Esophagus squamous epithelium (tissue), 5 donors: ENCODE measurements at regions not wholly inside any gene's neighbourhood (a gene's known extent, or its start where the extent isn't known, plus 50 kb on each side); places are given as distances from the start of the nearest gene placed in this dataset.

ENCODE experiments used
- DNase-seq: peaks from one replicate; lab custom pipeline; 2025; lab: John Stamatoyannopoulos, UW
- H3K27ac ChIP-seq, 4 donors: fragments of 200-600 bp; sonication (generic); one replicate each; pipeline ENCODE4 v1.5.1; 2016 to 2019; ENCODE audit warnings: mild to moderate bottlenecking in 1 of 4
- H3K27me3 ChIP-seq, 4 donors: fragments of 200-600 bp; sonication (generic); 1 replicate in 3 of 4; 2 replicates in 1 of 4; pipeline versions ENCODE4 v1.5.1 to v1.6.0; 2017 to 2021; ENCODE audit warnings: antibody characterized with exemption in 1 of 4
- H3K36me3 ChIP-seq, 3 donors: fragments of 200-600 bp; sonication (generic); one replicate each; pipeline ENCODE4 v1.5.1; 2016 to 2019
- H3K4me1 ChIP-seq, 3 donors: fragments of 200-600 bp; sonication (generic); one replicate each; pipeline ENCODE4 v1.5.1; 2017 to 2019
- H3K4me3 ChIP-seq, 4 donors: fragments of 200-600 bp; sonication (generic); 1 replicate in 3 of 4; 2 replicates in 1 of 4; pipeline ENCODE4 v1.5.1; 2016 to 2019; ENCODE audit warnings: mild to moderate bottlenecking in 2 of 4, moderate library complexity in 1 of 4
- H3K9me3 ChIP-seq, 3 donors: fragments of 200-600 bp; sonication (generic); one replicate each; pipeline ENCODE4 v1.5.1; 2016 to 2019
- POLR2A ChIP-seq, 4 donors: fragments of 450-650 bp; IDR thresholded peaks; one replicate each; pipeline ENCODE4 v1.6.1; 2017; ENCODE audit warnings: antibody characterized with exemption in 4 of 4, mild to moderate bottlenecking in 4 of 4, moderate library complexity in 3 of 4
- WGBS, 2 donors: methylation state at CpG; one replicate each; pipeline ENCODE4 v1.1.5; 2018; 5-methylcytosine and 5-hydroxymethylcytosine counted together
- intact Hi-C: fragments of 100-400 bp; cut with DNase I; formaldehyde crosslinking; loops from one replicate; pipeline ENCODE4 v1.15.0; 2022
- TF ChIP-seq, protein P1 (sequence below), 6 experiments: fragments of 450-650 bp in 4 of 6; fragments of 200-600 bp in 2 of 6; sonication (generic) in 2 of 6; IDR thresholded peaks; one replicate each; pipeline ENCODE4 v1.5.1; 2016 to 2019; ENCODE audit warnings: antibody characterized with exemption in 6 of 6, mild to moderate bottlenecking in 4 of 6, moderate library complexity in 4 of 6
- donor health status: DM: yes; HTN: yes; CAD: no.

DNA sequence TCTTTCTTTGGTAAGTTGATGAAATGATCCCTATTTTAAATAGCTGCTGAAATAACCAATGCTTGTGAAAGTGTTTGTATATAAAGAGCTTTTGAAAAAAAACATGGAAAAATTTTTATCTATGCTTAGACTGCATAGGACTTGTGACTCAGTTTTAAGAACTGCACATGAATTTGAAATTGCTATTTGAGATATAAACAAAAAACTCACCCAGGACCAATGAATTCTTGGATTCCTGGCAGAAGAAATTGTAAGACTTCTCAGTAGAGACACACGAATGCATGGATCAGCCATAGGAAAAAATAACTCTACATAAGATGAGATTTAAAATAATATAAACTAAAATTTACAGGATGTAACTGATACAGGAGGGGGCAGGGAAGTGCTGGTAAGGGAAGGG is 278.8 kb upstream of the SORCS1 start:
- no peaks in the 10 kb centered on the region for H3K27me3 ChIP-seq
- no peak for TF ChIP-seq POLR2A (IDR thresholded peaks at IDR 0.05)
- TF ChIP-seq, protein P1, sequence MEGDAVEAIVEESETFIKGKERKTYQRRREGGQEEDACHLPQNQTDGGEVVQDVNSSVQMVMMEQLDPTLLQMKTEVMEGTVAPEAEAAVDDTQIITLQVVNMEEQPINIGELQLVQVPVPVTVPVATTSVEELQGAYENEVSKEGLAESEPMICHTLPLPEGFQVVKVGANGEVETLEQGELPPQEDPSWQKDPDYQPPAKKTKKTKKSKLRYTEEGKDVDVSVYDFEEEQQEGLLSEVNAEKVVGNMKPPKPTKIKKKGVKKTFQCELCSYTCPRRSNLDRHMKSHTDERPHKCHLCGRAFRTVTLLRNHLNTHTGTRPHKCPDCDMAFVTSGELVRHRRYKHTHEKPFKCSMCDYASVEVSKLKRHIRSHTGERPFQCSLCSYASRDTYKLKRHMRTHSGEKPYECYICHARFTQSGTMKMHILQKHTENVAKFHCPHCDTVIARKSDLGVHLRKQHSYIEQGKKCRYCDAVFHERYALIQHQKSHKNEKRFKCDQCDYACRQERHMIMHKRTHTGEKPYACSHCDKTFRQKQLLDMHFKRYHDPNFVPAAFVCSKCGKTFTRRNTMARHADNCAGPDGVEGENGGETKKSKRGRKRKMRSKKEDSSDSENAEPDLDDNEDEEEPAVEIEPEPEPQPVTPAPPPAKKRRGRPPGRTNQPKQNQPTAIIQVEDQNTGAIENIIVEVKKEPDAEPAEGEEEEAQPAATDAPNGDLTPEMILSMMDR (IDR thresholded peaks at IDR 0.05): no peak
- H3K4me1 ChIP-seq: no peaks in the 10 kb centered on the region
- intact Hi-C loops: no loop called here
- WGBS, 2 donors: 0 to 23% methylated on average over 1 of the region's 1 CpG
- no peaks in the 10 kb centered on the region for H3K36me3 ChIP-seq
- no peak overlapping the region for H3K27ac ChIP-seq
- no peaks in the 10 kb centered on the region for H3K9me3 ChIP-seq
- no peak for DNase-seq
- H3K4me3 ChIP-seq: no peak overlapping the region

DNA sequence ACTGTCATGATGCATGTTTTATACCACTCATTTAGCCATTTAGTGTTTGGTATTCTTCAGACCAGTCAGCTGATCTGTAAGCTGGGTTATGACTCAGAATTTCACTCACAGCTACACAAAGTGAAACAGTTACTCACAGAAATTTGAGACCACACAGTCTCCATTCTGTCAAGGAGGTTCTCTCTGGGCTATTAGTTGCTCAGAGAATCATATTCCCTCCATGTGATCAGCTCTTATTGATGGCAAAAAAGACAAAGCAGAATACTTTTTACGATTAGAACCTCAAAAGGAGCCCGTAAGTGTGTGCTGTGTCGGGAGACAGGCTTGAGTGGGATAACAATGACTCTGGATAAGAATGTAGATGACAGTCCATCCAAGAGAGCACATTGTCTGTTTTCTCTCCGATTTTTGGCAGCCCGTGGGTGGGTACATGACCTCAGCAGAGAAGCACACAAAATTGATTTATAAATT is 277.6 kb upstream of the SORCS1 start:
- DNase-seq: no peak
- no peak for TF ChIP-seq POLR2A (IDR thresholded peaks at IDR 0.05)
- TF ChIP-seq, protein P1 (IDR thresholded peaks at IDR 0.05): no peak

DNA sequence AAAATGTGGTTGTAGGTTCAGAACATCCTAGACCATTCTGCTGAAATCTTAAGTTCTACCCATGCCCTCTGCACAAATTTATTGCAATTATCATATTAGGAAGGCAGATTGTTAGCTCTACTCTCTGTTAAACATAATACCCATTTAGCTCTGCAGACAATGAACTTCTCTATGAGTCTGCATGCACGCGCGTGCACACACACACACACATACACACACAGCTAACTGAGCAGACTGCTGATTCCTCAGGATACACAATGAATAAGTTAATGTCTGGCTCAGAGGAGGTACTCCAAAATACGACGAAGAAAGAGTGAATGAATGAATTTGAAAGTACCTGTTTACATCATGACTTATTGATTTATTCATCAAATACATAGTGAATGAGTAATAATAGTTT is 276.2 kb upstream of the SORCS1 start:
- H3K36me3 ChIP-seq: no peaks in the 10 kb centered on the region
- TF ChIP-seq POLR2A (IDR thresholded peaks at IDR 0.05): no peak
- TF ChIP-seq, protein P1 (IDR thresholded peaks at IDR 0.05): no peak
- no peaks in the 10 kb centered on the region for H3K27me3 ChIP-seq
- H3K9me3 ChIP-seq: no peaks in the 10 kb centered on the region
- DNase-seq: no peak
- H3K4me3 ChIP-seq: no peak overlapping the region
- WGBS, 2 donors: 91 to 92% methylated on average over 5 of the region's 5 CpGs
- intact Hi-C loops: no loop called here
- no peak overlapping the region for H3K27ac ChIP-seq
- no peaks in the 10 kb centered on the region for H3K4me1 ChIP-seq

More for the DNA sequence above, 277.6 kb upstream of the SORCS1 start:
- Histone ChIP-seq H3K27me3 (no peaks in the 10 kb centered on the region), H3K36me3 (no peaks in the 10 kb centered on the region), H3K9me3 (no peaks in the 10 kb centered on the region), H3K4me3 (no peak overlapping the region), H3K27ac (no peak overlapping the region), H3K4me1 (no peaks in the 10 kb centered on the region)
- intact Hi-C loops: no loop called here
- 59 to 66% methylated on average over 5 of the region's 5 CpGs for WGBS, 2 donors

DNA sequence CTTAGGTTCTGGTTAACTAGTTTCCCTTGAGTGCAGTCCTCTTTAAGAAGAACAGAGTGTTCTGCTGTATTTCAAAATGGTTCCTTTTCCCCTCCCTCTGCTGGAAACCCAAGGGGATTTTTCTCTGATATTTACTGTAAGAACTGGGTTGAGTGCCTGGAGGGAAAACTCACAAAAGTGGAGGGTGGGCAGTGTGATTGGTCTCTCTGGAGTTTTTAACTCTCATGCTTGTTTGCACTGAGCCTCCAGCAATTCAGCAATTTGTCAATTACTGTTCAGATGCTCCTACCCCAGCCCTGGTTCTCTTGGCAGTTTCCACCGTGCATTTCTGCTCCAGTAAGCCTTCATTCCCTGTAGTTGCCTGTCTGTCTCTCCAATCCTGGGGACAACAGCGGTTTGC is 273.4 kb upstream of the SORCS1 start:
- intact Hi-C loops: no loop called here

DNA sequence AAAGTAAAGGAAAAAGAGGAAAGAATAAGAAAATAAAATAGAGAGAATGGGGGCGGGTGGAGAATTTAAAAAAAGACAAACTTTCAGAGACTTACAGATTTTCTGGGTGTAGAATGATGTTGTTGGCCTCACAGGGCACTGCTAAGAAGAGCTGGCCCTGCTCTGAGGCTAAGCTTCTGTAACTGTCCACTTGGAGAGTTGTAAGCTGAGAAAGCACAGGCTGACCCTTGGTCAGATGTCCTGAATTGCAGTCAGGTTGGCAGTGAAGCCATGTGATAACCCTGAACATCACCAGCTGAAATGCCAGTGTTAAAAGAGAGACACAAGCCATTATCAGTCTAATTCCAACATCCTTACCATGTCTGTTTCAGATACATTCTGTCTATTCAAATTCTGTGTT is 272.1 kb upstream of the SORCS1 start:
- H3K9me3 ChIP-seq: no peaks in the 10 kb centered on the region
- H3K4me1 ChIP-seq: no peaks in the 10 kb centered on the region
- no peak for TF ChIP-seq POLR2A (IDR thresholded peaks at IDR 0.05)
- TF ChIP-seq, protein P1 (IDR thresholded peaks at IDR 0.05): no peak
- no peak for DNase-seq
- H3K4me3 ChIP-seq: no peak overlapping the region
- no peaks in the 10 kb centered on the region for H3K36me3 ChIP-seq
- H3K27ac ChIP-seq: no peak overlapping the region
- H3K27me3 ChIP-seq: no peaks in the 10 kb centered on the region
- WGBS, 2 donors: 75 to 95% methylated on average over 1 of the region's 1 CpG
- intact Hi-C loops: no loop called here

More for the DNA sequence above, 273.4 kb upstream of the SORCS1 start:
- H3K9me3 ChIP-seq: no peaks in the 10 kb centered on the region
- no peak overlapping the region for H3K27ac ChIP-seq
- no peak for TF ChIP-seq POLR2A (IDR thresholded peaks at IDR 0.05)
- TF ChIP-seq, protein P1 (IDR thresholded peaks at IDR 0.05): no peak
- DNase-seq: no peak
- no peaks in the 10 kb centered on the region for H3K4me1 ChIP-seq
- H3K4me3 ChIP-seq: no peak overlapping the region
- no peaks in the 10 kb centered on the region for H3K27me3 ChIP-seq
- no peaks in the 10 kb centered on the region for H3K36me3 ChIP-seq
- WGBS, 2 donors: 41 to 43% methylated on average over 2 of the region's 2 CpGs
